ENCODE measurements at regions not wholly inside any gene's neighbourhood (a gene's known extent, or its start where the extent isn't known, plus 50 kb on each side); places are given as distances from the start of the nearest gene placed in this dataset.

GRCh38 chr22:19641983-19642451 lies 72.3 kb upstream of the SEPTIN5 start (continued):
- TF ChIP-seq CHD7 (IDR thresholded peaks at IDR 0.05; ENCODE audit: low read depth, low read length) (no peak), ZNF140 (CRISPR knock-in tag; IDR thresholded peaks at IDR 0.05) (no peak), SOX6 (IDR thresholded peaks at IDR 0.05) (no peak)
- TF ChIP-seq, protein P1, sequence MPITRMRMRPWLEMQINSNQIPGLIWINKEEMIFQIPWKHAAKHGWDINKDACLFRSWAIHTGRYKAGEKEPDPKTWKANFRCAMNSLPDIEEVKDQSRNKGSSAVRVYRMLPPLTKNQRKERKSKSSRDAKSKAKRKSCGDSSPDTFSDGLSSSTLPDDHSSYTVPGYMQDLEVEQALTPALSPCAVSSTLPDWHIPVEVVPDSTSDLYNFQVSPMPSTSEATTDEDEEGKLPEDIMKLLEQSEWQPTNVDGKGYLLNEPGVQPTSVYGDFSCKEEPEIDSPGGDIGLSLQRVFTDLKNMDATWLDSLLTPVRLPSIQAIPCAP (CRISPR knock-in tag; IDR thresholded peaks at IDR 0.05; ENCODE audit: borderline replicate concordance): no peak
